GM12865 (cell line): ENCODE measurements at regions not wholly inside any gene's neighbourhood (a gene's known extent, or its start where the extent isn't known, plus 50 kb on each side); places are given as distances from the start of the nearest gene placed in this dataset.

Experiments
- DNase-seq: peaks from one replicate; pipeline ENCODE4 v3.0.0; 2010; ENCODE audit warnings: low read depth
- H3K4me3 ChIP-seq: 2 replicates; pipeline ENCODE4 v1.5.1; 2011; ENCODE audit warnings: mild to moderate bottlenecking, low read depth, low read length, control low read depth
- CTCF ChIP-seq: IDR thresholded peaks from 2 replicates; pipeline ENCODE4 v1.5.1; 2011; ENCODE audit warnings: low read length, control low read depth, low read depth, inconsistent platforms; ENCODE audit not compliant: insufficient read depth; ENCODE audit errors: missing control alignments

- H3K4me3 ChIP-seq, result no peak overlapping the region
- no peak for TF ChIP-seq CTCF
- DNase-seq, result no peak
These were observed 156.2 kb upstream of the THRB start for GRCh38 chr3:24650839-24651238.

- no peak overlapping the region for H3K4me3 ChIP-seq
- no peak for TF ChIP-seq CTCF
- DNase-seq, result no peak
These were observed 163.3 kb upstream of the THRB start for GRCh38 chr3:24657870-24658510.

GRCh38 chr3:24661175-24661584, 166.5 kb upstream of the THRB start:
- DNase-seq, result no peak
- no peak overlapping the region for H3K4me3 ChIP-seq
- no peak for TF ChIP-seq CTCF

GRCh38 chr3:24662449-24663345, 168.0 kb upstream of the THRB start:
- no peak for TF ChIP-seq CTCF
- H3K4me3 ChIP-seq, result no peak overlapping the region
- DNase-seq, result no peak

GRCh38 chr3:24663406-24663805, 168.8 kb upstream of the THRB start:
- DNase-seq, result no peak
- no peak for TF ChIP-seq CTCF
- no peak overlapping the region for H3K4me3 ChIP-seq

- no peak overlapping the region for H3K4me3 ChIP-seq
- DNase-seq, result no peak
- no peak for TF ChIP-seq CTCF
These were observed 173.4 kb upstream of the THRB start for GRCh38 chr3:24668039-24668438.
